ENCODE measurements at regions not wholly inside any gene's neighbourhood (a gene's known extent, or its start where the extent isn't known, plus 50 kb on each side); places are given as distances from the start of the nearest gene placed in this dataset.

DNA sequence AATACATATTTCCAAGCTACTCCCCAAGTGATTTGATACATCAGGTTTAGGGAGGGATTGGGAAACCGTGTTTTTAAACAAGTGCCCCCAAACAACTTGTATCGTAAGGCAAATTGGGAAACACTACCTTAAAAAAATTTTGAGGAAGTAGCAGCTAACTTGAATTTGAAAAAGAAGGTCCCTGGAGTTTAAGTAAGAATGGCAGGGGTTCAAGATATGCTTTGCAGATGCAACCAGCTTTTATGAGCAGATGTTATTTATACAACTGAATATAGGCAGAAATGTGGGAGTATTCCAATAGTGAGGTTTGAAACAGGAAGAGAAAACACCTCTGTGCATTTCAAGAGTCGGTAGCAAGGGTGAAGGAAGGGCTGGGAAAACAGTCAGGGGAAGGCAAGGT, 139.6 kb downstream of the IL20RB start:
- Mint-ChIP-seq H3K36me3 (ENCODE audit: low read depth) (no peaks in the 10 kb centered on the region), H3K27ac (no peak overlapping the region), H3K9me3 (no peaks in the 10 kb centered on the region), H3K27me3 (ENCODE audit: low read depth, poor library complexity) (peaks cover 7% of the 10 kb centered on the region), H3K4me1 (peaks cover 5% of the 10 kb centered on the region), H3K4me3 (no peak overlapping the region)
- TF ChIP-seq, protein P1, sequence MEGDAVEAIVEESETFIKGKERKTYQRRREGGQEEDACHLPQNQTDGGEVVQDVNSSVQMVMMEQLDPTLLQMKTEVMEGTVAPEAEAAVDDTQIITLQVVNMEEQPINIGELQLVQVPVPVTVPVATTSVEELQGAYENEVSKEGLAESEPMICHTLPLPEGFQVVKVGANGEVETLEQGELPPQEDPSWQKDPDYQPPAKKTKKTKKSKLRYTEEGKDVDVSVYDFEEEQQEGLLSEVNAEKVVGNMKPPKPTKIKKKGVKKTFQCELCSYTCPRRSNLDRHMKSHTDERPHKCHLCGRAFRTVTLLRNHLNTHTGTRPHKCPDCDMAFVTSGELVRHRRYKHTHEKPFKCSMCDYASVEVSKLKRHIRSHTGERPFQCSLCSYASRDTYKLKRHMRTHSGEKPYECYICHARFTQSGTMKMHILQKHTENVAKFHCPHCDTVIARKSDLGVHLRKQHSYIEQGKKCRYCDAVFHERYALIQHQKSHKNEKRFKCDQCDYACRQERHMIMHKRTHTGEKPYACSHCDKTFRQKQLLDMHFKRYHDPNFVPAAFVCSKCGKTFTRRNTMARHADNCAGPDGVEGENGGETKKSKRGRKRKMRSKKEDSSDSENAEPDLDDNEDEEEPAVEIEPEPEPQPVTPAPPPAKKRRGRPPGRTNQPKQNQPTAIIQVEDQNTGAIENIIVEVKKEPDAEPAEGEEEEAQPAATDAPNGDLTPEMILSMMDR (IDR thresholded peaks at IDR 0.05) = no peak
- no peak for DNase-seq

DNA sequence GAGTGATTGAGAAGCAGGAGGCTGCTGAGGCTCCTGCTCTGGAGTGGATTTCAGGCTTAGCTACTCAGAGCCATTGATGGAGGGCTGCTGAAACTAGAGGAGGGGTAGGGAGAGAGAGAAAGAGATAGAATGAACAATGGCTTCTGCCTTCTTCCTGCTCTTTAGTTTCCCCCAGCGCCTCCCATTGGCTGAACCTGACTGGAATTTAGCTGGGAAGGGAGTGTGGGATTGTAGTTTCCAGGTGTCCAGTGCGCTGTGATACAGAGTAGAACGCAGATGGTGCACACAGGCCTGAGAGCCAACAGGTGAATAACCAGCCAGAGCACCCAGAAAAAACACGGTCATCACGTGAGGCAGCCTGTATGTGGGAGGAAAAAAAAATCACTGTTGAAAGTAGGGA, 140.1 kb downstream of the IL20RB start:
- no peak overlapping the region for H3K27ac Mint-ChIP-seq
- TF ChIP-seq, protein P1 (IDR thresholded peaks at IDR 0.05) = no peak
- peaks cover 5% of the 10 kb centered on the region for H3K4me1 Mint-ChIP-seq

DNA sequence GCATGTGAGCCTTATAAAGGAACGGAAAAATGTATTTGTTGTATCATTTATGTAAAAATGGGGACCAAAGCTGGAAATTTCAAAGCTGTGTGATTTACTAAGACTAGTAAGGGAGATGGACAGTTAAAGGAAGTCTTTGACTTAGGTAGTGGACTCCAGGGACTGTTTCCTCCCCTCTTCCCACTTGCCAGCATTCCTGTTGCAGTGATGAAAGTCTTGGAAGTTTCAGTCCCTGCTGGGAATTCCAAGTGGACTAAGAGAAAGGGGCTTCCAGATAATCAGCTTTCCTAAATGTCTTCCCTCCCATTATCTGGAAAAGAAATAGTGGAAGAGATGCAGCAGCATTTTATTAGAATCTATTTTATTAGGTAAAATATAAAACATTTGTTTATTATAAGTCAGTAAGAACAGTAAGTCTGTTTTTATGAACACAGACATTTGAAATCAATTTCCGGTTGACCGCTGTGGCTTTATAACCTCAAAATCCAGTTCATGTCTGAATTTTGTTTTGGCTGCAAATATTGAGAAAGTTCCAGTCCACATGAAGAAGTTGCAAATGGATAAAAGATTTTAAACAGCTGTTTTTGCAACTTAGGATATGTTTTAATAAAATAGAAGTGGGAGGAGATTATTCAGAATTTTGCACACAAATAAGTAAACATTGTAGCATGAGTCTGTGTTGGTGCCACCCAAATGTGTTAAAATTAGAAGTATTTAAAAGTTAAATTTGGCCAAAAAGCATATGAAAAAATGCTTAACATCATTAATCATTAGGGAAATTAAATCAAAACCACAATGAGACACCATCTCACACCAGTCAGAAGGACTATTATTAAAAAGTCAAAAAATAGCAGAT, 141.8 kb downstream of the IL20RB start:
- Mint-ChIP-seq H3K27ac (no peak overlapping the region), H3K36me3 (ENCODE audit: low read depth) (no peaks in the 10 kb centered on the region), H3K9me3 (no peaks in the 10 kb centered on the region), H3K27me3 (ENCODE audit: low read depth, poor library complexity) (peaks cover 4% of the 10 kb centered on the region), H3K4me1 (peaks cover 5% of the 10 kb centered on the region), H3K4me3 (no peak overlapping the region)
- no peak for DNase-seq
- TF ChIP-seq, protein P1 (IDR thresholded peaks at IDR 0.05) = no peak

More for the DNA sequence above, 140.1 kb downstream of the IL20RB start:
- no peak for DNase-seq
- no peaks in the 10 kb centered on the region for H3K36me3 Mint-ChIP-seq (ENCODE audit: low read depth)
- H3K9me3 Mint-ChIP-seq = no peaks in the 10 kb centered on the region
- H3K27me3 Mint-ChIP-seq (ENCODE audit: low read depth, poor library complexity) = peaks cover 4% of the 10 kb centered on the region
- H3K4me3 Mint-ChIP-seq = no peak overlapping the region

DNA sequence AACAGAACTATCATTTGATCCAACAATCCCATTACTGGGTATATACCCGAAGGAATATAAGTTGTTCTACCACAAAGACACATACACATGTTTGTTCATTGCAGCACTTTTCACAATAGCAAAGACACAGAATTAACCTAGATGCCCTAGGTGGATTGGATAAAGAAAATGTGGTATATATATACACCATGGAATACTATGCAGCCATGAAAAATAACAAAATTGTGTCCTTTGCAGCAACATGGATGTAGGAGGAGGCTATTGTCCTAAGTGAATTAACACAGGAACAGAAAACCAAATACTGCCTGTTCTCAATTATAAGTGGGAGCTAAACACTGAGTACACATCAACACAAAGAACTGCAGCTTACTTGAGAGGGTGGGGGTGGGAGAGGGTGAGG, 142.5 kb downstream of the IL20RB start:
- H3K27me3 Mint-ChIP-seq (ENCODE audit: low read depth, poor library complexity) = peaks cover 4% of the 10 kb centered on the region
- TF ChIP-seq, protein P1 (IDR thresholded peaks at IDR 0.05) = no peak
- no peak overlapping the region for H3K27ac Mint-ChIP-seq
- no peak for DNase-seq
- no peaks in the 10 kb centered on the region for H3K9me3 Mint-ChIP-seq
- no peaks in the 10 kb centered on the region for H3K36me3 Mint-ChIP-seq (ENCODE audit: low read depth)
- no peak overlapping the region for H3K4me3 Mint-ChIP-seq
- peaks cover 5% of the 10 kb centered on the region for H3K4me1 Mint-ChIP-seq

DNA sequence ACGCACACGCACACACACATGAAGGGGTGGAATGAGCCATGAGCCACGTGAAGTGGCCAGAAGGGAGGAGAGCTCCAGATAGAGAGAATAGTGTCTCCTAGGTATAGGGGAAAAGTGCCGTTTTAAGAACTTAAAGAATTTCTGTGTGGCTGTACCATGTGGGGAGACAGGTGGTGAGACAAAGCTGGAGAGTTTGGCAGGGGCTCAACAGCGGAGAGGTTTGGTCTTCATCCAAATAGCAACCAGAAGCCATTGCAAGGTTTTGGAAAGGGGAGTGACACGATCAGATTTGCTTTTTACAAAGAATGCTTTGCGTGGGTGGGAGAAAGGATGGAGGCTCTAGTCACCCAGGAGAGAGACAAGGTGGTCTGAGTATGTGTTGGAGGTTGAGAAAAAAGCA, 146.0 kb downstream of the IL20RB start:
- TF ChIP-seq, protein P1 (IDR thresholded peaks at IDR 0.05) = no peak
- no peak for DNase-seq
- H3K9me3 Mint-ChIP-seq = no peaks in the 10 kb centered on the region
- H3K4me3 Mint-ChIP-seq = no peak overlapping the region
- H3K27me3 Mint-ChIP-seq (ENCODE audit: low read depth, poor library complexity) = peaks cover 4% of the 10 kb centered on the region
- H3K27ac Mint-ChIP-seq = no peak overlapping the region
- H3K4me1 Mint-ChIP-seq = peaks cover 8% of the 10 kb centered on the region
- H3K36me3 Mint-ChIP-seq (ENCODE audit: low read depth) = no peaks in the 10 kb centered on the region
